ENCODE measurements at regions not wholly inside any gene's neighbourhood (a gene's known extent, or its start where the extent isn't known, plus 50 kb on each side); places are given as distances from the start of the nearest gene placed in this dataset.

- peaks cover 21 to 28% of the 10 kb centered on the region in 2 experiments for H3K9me3 Mint-ChIP-seq
- H2BK5ac ChIP-seq (ENCODE audit: insufficient read length, low read length), result no peak overlapping the region
- H2BK12ac ChIP-seq (ENCODE audit: insufficient read length, low read depth, low read length), result no peak overlapping the region
- H3K27me3 Mint-ChIP-seq (ENCODE audit: low read depth), result no peaks in the 10 kb centered on the region
- peaks cover 3 to 10% of the 10 kb centered on the region in 2 experiments for H3K4me1 Mint-ChIP-seq
- no peak overlapping the region for H2BK15ac ChIP-seq (ENCODE audit: low read depth, low read length)
- no CpG with 5 or more reads among the region's 1 CpG for WGBS (ENCODE audit: extremely low coverage, insufficient read length, low lambda C conversion rate)
- no peak overlapping the region for H2BK20ac ChIP-seq (ENCODE audit: low read depth, low read length, poor library complexity, severe bottlenecking)
- no peak overlapping the region for H2AFZ ChIP-seq (ENCODE audit: low read length)
- H4K8ac ChIP-seq (replicated peaks; ENCODE audit: insufficient read length, low read depth, low read length), result no peak overlapping the region
- H3K27ac Mint-ChIP-seq, result no peak overlapping the region
- H2AK5ac ChIP-seq (ENCODE audit: insufficient read length, low read length), result no peak overlapping the region
- H3K36me3 Mint-ChIP-seq (ENCODE audit: insufficient read depth in 1 of 3, low read depth in 3 of 3), result peaks cover 14 to 30% (median 26%) of the 10 kb centered on the region in 3 experiments
- H3K4me1 ChIP-seq (ENCODE audit: insufficient read depth, low read length), result no peaks in the 10 kb centered on the region; the same call in 1 of the 2 replicates
- no peak overlapping the region for H3K56ac ChIP-seq (ENCODE audit: insufficient read length, low read depth, low read length)
- DNase-seq, result no peak
- no peak overlapping the region for H3K18ac ChIP-seq (ENCODE audit: insufficient read length, low read depth, low read length)
- H3K27ac ChIP-seq (ENCODE audit: insufficient read length, low read depth, low read length), result no peak overlapping the region
- no peak overlapping the region for H4K91ac ChIP-seq (ENCODE audit: insufficient read length, low read depth, low read length)
- H3T11ph ChIP-seq (ENCODE audit: low read length), result no peak overlapping the region
- no peak overlapping the region for H3K9ac ChIP-seq (ENCODE audit: extremely low read depth, insufficient read length, low read length)
- no peaks in the 10 kb centered on the region for H3K27me3 ChIP-seq (ENCODE audit: insufficient read depth, low read length)
- H3K23ac ChIP-seq (ENCODE audit: insufficient read length, low read depth, low read length), result no peak overlapping the region
- H3K4ac ChIP-seq (ENCODE audit: low read depth, low read length), result no peak overlapping the region
- no peak overlapping the region for H4K5ac ChIP-seq (ENCODE audit: insufficient read length, low read depth, low read length)
- TF ChIP-seq CTCF (conservative IDR thresholded peaks at IDR 0.05), result peak; percentile 54; the same call in 2 of the 3 replicates
- no peak overlapping the region for H2BK120ac ChIP-seq (ENCODE audit: low read depth, low read length, poor library complexity, severe bottlenecking)
- H4K20me1 ChIP-seq (ENCODE audit: control insufficient read depth, insufficient read depth, insufficient read length), result no peaks in the 10 kb centered on the region
- H3K4me2 ChIP-seq (ENCODE audit: insufficient read depth, insufficient read length, low read length), result no peak overlapping the region
- H3K79me1 ChIP-seq (ENCODE audit: insufficient read depth, low read depth, low read length, poor library complexity, severe bottlenecking), result no peaks in the 10 kb centered on the region
- no peak overlapping the region for H3K14ac ChIP-seq (ENCODE audit: insufficient read depth, low read length)
- peaks cover 18% of the 10 kb centered on the region for H3K9me3 ChIP-seq (ENCODE audit: control insufficient read depth, low read depth, low read length)
- H3K4me3 Mint-ChIP-seq, result no peak overlapping the region
- H3K23me2 ChIP-seq (ENCODE audit: insufficient read length, low read depth, low read length, poor library complexity, severe bottlenecking), result no peaks in the 10 kb centered on the region
- H3K79me2 ChIP-seq (ENCODE audit: insufficient read depth, low read length), result no peaks in the 10 kb centered on the region
Observed at GRCh38 chr7:34281260-34281659, 375.9 kb downstream of the BMPER start.

Measured in H9 (cell line).